Stimulated activated CD8-positive, alpha-beta memory T cell treated with anti-CD3 and anti-CD28 coated beads, Interleukin-12 subunit alpha, Interleukin-12 subunit beta, amount 100 ng/mL, for 1 hour (primary cell): ENCODE measurements at regions not wholly inside any gene's neighbourhood (a gene's known extent, or its start where the extent isn't known, plus 50 kb on each side); places are given as distances from the start of the nearest gene placed in this dataset.

Source experiments
- DNase-seq: peaks from one replicate; pipeline ENCODE4 v3.0.0-alpha.2; 2020; ENCODE audit warnings: low read depth

GRCh38 chrX:13103188-13103913 is 58.9 kb upstream of the FAM9C start:
- DNase-seq, result no peak

DNA sequence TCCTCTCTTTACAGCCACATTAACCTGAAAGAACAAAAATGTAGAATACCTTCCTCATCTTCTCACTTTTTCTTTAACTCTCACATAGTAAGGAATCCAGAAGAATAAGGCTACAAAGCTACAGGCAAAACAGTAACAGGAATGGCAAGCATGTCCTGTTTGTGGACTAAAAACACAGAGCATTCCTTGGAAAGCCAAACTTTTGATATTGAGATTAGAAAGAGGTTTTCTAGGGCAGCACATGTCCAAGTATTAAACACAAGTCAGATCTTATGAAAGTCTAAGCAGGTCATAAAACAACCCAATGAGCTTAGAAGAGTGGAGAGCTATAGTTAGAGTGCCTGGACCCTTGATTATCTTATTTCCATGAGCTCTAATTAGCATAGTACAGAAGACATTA is 58.2 kb upstream of the FAM9C start:
- no peak for DNase-seq

- DNase-seq, result no peak
Observed at GRCh38 chrX:13101441-13102139, 57.2 kb upstream of the FAM9C start.

DNA sequence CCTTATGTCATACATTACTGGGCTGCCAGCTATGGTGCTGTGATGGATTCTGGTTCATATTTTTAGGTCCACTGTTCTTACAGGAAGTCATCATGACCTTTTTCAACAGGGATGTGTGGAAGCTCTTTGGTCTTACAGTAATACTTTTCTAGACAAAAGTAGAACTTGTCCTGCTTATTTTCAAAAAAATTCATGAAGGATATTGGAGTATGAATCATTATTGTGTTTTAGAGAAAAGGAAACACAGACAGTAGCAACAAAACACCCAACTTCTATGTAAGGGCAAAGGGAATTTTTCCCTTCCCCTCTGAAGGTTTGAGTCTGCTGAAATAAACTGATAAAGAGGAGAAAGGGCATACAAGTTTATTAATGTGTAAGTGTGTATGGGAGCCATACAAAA is 54.7 kb upstream of the FAM9C start:
- no peak for DNase-seq

DNA sequence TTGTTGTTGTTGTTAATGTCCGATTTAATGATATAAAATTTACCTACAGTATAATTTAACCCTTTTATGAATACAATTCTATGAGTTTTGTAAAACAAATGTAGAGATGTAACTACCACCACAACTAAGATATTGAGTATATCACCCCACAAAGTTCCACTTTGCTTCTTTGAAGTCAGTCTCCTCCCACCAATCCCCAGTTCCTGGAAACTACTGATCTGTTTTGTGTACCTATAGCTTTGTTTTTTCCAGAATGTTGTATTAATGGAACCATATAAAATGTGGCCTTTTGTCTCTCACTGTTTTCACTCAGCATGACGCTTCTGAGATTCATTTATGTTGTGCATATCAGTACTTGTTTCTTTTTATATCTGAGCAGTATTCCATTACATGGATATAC is 52.3 kb upstream of the FAM9C start:
- no peak for DNase-seq

DNA sequence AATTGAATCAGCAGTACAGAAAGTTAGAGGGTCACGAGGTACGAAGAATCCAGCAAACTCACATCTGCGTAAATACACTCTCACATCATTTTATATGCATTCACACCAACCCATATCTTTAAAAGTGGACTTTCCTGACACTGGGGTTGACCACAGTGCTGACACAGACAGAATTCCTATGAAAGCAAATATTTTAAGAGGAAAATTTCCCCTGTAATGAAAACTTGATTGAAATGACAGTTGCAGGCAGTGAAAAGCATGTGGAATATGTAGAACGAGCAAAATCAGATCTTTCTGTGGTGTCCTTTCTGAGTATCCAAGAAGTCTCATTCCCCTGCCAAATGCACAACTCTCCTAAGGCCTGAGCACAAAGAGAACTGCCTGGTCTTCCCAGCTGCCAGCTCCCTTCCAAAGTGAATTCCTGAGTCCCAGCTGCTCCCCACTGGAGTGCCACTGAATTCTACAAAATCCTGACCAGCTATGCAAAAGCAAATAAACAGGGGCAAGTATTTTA is 50.5 kb upstream of the FAM9C start:
- DNase-seq, result no peak

GRCh38 chrX:13094374-13094773 is 50.0 kb upstream of the FAM9C start:
- no peak for DNase-seq
